Erythroblast (primary cell): ENCODE measurements at regions not wholly inside any gene's neighbourhood (a gene's known extent, or its start where the extent isn't known, plus 50 kb on each side); places are given as distances from the start of the nearest gene placed in this dataset.

ENCODE experiments used
- GATA1 ChIP-seq: IDR thresholded peaks from 2 replicates; pipeline ENCODE4 v1.6.1; 2011; ENCODE audit warnings: low read depth, mild to moderate bottlenecking, control low read depth, low read length, moderate library complexity
- POLR2A ChIP-seq: IDR thresholded peaks from 2 replicates; pipeline ENCODE4 v1.6.1; 2011; ENCODE audit warnings: mild to moderate bottlenecking, low read length

DNA sequence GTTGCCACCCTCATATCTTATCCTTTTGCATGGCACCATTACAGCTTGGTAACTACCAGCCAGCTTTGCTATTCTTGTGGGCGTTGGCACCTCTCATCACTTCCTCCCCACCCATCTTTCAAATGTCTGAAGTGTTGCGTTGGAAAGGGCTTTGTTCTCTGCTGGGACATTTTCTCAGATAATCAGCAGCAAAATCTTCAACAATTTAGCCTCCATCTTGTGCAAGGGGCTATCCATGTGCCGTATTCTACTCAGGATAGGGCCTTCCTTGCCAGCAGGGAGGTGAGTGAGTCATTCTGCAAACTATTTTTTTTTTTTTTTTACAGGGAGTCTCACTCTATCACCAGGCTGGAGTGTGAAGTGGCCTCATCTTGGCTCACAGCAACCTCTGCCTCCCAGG is 62.1 kb upstream of the NUDT12 start:
- no peak for TF ChIP-seq POLR2A
- TF ChIP-seq GATA1 = no peak
